Inflammatory macrophage (primary cell): ENCODE measurements at regions not wholly inside any gene's neighbourhood (a gene's known extent, or its start where the extent isn't known, plus 50 kb on each side); places are given as distances from the start of the nearest gene placed in this dataset.

Source experiments
- DNase-seq, 2 donors: peaks; one replicate each; pipeline ENCODE4 v3.0.0-alpha.2; 2020 to 2022

DNA sequence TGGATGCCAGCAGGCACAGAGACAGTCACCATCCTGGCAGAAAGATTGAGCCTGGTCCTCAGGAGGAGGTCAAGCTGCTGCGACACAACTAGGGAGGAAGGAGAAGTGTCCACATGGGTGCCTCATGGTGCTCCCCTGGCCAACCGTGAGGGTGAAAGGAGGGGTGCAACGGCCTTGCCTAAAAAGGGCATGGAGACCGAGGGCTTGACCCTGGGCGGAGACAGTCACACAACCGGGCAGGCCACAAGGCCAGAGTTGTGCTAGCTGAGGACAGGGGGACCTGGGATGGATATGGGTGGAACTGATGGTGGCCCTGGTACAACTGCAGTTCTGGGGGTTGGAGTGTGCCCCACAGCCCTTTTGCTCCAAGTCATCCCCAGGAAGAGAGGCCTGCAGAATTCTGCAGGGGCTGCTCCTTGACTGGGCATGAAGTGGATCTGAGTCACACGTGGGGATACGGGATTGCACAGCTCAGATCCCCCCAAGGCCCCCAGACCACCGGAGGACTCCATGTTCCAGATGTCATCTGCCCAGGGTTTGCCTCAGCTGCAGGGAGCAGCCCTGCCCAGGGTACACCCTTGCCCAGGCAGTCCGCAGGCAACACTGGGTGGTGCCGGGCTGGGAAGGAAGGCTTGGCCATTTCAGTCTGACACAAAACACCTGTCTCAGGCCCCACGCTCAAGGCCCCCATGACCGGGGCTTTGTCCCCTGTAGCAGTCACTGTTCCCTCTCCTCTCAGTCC lies 602.3 kb upstream of the MGMT start:
- no peak for DNase-seq

- DNase-seq, result no peak
Measured at GRCh38 chr10:128865436-128866195, 601.4 kb upstream of the MGMT start.

DNA sequence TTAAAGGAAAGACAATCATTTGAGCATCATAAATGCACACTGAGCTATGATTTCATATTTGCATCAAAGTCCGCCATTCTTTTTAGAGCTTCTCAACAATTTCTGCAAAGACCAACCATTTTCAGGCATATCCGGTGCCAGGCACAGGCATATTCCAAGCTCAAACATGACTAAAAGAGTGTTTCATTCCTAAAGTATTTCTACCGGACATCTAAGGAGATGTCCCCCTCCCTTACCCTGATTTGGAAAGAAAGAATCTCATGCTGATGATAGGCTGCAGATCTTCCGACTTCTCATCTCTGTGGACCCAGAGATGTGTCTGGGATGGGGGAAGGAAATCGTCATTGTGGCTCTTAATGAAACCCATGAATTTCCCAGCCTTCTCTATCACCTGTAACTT lies 600.5 kb upstream of the MGMT start:
- no peak for DNase-seq

DNA sequence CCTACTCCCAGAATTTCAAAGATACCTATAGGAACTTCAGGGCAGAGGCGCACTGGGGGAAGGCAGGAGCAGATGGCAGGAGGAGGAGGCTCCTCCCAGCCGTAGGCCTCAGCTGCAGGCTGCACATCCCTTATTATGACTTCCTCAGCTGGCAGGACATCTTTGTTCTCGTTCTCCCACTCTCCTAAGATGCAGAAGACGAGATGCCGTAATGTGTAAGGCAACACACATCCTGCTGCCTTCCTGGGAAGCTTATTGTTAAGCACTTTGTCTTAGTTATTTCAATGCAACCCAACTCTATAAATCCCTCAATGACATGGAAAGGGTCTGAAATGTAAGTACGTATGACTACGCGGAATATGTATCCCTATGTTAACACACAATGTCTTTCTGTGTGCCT lies 599.8 kb upstream of the MGMT start:
- no peak for DNase-seq

GRCh38 chr10:128867819-128868218 lies 599.2 kb upstream of the MGMT start:
- DNase-seq, result no peak

DNA sequence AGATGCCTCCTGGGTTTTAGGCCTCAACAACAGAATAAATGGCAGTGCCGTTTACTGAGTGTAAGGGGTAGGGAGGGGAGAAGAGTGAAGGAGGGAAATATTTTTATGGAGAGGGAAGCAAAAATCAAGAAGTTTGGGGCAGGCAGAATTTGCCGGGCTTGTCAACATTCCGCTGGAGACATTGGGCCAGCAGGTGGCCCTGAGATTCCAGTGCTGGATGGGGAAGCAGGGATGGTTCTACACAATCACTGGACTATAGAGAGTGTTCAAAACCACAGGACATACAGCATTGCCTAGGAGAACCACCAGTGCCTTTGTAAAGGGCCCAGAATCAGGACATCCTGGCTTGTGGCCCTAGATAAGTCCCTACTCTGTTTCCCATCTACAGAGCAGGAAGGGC lies 598.6 kb upstream of the MGMT start:
- DNase-seq, result no peak

- DNase-seq, result no peak
Measured at GRCh38 chr10:128869101-128869749, 597.8 kb upstream of the MGMT start.

DNA sequence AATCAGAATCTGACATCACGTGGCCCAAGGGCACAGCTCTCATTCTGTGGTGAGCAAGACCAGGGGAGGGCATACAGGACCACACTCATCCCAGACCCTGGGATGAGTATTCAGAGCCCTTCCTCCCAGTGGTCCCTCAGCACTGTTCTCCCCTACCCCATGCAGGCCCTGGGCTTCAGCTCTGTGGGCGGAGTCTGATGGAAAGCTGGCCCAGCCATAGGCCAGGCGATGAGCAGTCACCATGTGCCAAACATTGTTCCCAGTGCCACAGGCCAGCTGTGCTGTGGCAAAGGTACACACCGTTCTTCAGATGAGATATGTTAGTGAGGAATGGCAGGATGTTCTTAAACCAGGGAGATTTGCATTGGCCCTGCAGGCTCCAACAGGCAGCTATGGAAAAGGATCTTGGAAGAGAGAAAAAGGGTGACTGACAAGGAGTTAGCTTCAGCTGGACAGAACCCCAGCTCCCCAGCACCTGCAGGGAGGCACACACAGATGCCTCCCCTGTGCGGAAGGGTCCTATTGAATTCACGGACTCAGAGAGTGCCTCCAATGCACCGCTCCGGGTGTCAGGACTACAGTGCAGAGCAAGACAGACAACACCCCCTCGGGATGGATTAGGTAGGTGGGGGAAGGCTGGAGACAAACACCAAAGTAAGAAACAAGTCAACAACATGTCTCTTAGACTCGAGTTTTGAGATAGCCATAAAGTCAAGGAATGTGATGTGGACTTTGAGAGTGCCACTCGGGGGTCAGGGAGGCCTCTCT lies 596.0 kb upstream of the MGMT start:
- DNase-seq, result no peak

- DNase-seq, result no peak
Measured at GRCh38 chr10:128871671-128872231, 595.3 kb upstream of the MGMT start.

- DNase-seq, result no peak
Measured at GRCh38 chr10:128873411-128874054, 593.5 kb upstream of the MGMT start.

DNA sequence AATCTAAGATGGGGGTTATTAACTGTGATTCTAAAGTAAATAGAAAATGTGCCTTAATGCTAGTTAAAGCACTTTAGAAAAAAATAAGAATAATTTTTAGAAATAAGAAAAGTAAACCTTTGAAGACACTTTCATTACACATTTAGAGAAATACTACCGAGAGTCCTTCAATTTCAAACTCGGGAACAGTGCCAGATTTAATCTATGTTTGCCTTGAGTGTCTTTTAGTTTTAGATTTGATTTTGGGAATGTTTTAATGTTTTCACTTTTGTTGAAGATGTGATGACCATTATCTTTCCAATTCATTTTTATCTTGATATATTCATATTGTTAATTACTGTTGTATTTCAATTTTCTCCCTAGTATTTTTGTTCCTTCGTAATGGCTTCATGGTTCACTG lies 592.7 kb upstream of the MGMT start:
- DNase-seq, result no peak

DNA sequence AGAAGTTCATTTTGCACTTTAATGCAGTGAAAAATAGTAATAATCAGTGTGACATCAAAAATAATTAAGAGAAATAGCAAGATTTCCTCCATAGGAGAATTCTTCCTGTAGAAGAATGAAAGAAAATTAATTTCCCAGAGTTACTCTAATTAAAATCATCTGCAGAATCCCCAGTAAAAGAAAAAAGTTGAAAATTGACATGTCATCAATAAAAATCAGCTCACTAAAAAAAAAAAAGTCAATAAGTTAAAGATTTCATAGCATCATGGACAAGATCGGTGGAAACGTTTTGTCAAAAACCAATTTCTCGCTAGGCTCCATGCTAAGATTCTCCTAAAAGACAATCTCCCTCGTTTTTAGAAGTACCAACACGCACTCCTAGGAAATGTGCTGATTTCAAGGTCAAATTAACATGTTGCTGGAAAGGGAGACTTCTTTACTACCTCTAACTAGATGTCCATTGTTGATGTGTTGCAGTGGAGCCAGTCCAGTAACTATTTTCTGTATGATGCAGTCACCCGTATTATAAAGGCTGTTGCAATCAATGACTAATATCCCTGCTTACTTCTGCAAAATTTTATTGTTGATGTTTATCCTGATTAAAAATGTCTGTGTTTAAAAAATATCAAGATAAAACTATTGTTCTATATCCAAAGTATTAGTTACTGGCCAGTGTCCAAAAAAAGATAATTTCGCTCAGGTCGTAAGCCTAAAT lies 591.9 kb upstream of the MGMT start:
- DNase-seq, result no peak

DNA sequence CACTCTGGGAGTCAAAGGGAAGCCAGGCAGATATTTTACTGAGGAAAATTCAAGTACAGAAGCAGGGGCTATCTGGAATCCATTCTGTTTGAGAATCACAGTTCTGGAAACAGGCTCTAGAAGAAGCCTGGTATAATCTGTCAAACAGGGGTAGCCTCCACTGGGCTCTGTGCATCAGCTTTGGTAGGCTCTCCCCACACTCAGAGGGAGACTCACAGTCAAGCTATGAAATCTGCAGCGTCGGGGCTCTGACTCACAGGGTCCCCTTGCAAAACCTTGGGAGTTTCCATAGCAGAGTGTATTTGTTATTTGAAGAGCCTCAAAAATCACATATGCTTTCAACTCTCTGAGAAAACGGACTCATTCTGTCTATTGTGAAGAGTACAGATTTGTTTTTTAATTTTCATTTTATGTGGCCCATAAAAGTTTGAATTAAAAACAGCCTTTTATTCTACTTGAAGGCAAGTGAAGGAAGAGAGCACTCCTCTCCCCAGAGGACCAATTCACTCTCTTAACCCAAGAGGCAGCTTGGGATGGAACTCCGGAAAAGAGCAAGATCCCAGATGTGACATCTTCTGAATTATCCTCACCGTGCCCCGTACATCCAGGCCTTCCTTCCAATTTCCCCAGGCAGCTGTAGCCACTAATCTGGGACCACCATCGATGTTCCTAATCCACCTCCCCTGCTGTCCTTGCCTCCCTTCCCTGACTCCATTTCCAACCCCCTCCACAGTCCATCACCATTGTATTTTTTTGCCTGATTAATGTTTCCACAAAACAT lies 590.9 kb upstream of the MGMT start:
- no peak for DNase-seq

GRCh38 chr10:128877141-128877540 lies 589.9 kb upstream of the MGMT start:
- DNase-seq, result no peak

DNA sequence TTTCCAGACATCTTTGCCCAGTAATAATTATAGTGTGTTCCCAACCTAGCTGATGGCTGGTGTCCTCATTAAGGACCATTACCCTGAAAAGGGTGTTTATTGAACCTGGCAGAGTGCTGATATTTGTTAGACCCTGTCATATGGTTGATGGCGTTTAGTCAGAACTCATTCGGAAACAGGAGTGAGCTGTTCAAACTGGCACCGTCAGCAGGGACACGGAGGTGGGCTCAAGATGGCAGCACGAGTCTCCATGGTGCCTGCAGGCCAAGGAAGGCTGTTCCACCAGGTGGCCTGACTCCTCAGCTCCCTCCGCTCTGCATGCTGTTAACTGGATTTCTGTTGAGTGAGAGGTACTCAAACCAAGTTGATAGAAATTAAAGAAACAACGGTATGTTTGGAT lies 589.1 kb upstream of the MGMT start:
- DNase-seq, result no peak

DNA sequence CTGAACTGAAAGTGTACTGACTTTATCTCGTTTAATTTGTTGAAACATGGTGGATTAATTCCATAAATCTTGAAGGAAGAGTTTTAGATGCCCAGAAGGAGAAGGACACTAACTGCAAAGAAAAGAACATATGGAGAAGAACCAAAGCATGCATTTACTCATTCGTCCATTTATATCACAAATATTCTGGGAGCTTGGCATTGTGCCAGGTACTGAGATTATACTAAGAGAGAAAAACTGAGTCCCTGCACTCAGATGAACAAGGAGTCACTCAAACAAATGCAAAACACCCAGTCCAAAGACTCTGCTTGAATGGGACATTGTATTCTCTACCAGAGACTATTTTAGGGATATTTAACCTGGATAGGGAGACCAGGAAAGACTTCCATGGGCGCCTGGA lies 588.0 kb upstream of the MGMT start:
- no peak for DNase-seq

GRCh38 chr10:128879441-128880140 lies 587.5 kb upstream of the MGMT start:
- DNase-seq, result no peak

DNA sequence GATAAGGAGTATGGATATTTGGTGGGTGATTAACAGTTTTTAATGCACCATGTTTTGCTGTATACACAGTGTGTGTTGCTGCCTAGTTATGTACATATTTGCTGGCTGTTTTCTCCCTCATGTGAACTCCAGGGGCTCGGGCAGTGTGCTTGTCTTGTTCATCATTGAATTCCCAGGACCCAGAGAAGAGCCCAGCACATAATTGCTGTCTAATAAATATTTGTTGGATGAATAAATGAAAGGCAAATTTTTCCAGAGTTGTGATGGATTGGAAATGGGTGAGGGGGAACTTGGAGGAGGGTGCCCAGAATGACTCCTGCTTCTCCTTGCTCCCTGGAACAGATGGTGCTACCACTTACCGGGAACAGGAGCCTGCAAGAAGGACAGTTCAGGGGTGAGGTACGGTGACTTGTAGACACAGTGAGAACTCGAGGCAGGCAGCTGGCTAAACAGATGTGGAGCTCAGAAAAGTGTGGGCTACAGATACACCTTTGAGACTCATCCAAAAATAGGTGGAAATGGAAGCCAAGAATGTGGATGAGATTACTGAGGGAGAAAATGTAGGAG lies 586.8 kb upstream of the MGMT start:
- DNase-seq, result no peak

DNA sequence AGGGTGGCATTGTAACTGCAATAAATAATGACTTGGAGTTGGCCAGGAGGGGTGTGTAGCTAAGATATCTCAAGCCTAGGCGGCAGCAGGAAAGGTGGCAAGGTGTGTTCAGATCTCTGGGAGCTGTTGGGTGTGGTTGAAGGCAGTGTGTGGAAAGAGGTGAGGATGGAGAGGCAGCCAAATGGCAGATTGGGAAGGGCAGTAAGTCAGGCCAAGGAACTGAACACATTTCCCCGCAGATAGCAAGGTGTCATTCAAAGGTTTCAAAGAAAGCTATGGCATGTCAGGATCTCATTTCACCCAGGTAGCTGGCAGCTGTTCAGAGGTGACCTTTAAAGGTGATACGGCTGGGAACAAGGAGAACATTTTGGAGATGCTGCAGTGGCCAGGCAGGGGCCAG lies 586.0 kb upstream of the MGMT start:
- DNase-seq, result no peak
